Loucy (cell line): ENCODE measurements at regions not wholly inside any gene's neighbourhood (a gene's known extent, or its start where the extent isn't known, plus 50 kb on each side); places are given as distances from the start of the nearest gene placed in this dataset.

ENCODE experiments used
- EZH2phosphoT487 ChIP-seq: fragments of 200-600 bp; IDR thresholded peaks from 2 replicates; pipeline ENCODE4 v1.6.1; 2018; ENCODE audit warnings: antibody characterized with exemption, mild to moderate bottlenecking, moderate library complexity, borderline replicate concordance
- TF ChIP-seq, protein P1 (sequence below): fragments of 200-600 bp; sonication (generic); conservative IDR thresholded peaks from 2 replicates; pipeline ENCODE4 v1.5.1; 2014; ENCODE audit warnings: mild to moderate bottlenecking, antibody characterized with exemption, low read length

DNA sequence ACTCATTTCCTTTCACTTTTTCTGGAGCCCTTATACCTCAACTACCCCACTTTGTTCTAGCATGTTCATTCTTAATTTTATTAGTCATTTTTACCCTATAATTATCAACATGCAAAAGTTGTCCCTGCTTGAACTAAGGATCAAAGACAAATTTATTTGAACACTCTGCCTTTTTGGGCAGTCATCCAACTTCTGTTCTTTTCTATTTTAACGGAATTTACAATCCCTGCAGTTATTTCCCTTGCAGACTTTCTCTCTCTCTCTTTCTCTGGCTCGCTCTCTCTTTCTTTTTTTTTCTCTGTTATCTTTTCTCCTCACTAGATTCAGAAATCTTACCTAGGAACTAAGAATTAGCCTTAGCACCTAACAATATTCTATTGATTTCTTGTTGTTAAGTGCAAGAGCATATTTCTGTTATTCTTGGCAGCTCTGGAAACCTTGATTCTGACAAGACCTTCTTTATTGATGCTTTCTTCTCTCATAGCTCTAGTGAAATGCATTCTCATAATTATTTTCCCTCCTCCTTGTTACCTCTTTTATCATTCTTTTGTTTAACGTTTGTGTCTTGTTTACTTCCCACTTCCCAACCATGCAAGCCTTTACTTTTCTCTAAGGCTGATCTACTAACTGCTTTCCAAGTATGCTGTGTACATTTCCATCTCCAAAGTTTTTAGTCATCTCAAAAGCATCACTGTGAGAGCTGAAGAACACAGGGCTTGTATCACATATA is 951.6 kb downstream of the DIPK2A start:
- TF ChIP-seq EZH2phosphoT487 = no peak
- TF ChIP-seq, protein P1, sequence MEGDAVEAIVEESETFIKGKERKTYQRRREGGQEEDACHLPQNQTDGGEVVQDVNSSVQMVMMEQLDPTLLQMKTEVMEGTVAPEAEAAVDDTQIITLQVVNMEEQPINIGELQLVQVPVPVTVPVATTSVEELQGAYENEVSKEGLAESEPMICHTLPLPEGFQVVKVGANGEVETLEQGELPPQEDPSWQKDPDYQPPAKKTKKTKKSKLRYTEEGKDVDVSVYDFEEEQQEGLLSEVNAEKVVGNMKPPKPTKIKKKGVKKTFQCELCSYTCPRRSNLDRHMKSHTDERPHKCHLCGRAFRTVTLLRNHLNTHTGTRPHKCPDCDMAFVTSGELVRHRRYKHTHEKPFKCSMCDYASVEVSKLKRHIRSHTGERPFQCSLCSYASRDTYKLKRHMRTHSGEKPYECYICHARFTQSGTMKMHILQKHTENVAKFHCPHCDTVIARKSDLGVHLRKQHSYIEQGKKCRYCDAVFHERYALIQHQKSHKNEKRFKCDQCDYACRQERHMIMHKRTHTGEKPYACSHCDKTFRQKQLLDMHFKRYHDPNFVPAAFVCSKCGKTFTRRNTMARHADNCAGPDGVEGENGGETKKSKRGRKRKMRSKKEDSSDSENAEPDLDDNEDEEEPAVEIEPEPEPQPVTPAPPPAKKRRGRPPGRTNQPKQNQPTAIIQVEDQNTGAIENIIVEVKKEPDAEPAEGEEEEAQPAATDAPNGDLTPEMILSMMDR = no peak
